GM19351 (cell line): ENCODE measurements at regions not wholly inside any gene's neighbourhood (a gene's known extent, or its start where the extent isn't known, plus 50 kb on each side); places are given as distances from the start of the nearest gene placed in this dataset.

Experiments
- ATAC-seq: cut with Tn5 transposase; IDR thresholded peaks from one replicate; pipeline ENCODE4 v1.9.1; 2021; ENCODE audit warnings: mild to moderate bottlenecking, moderate library complexity; ENCODE audit not compliant: unreplicated experiment

GRCh38 chr15:94057305-94057704, 174.1 kb upstream of the MCTP2 start:
- no peak for ATAC-seq

- ATAC-seq, result no peak
These were observed 175.0 kb upstream of the MCTP2 start for GRCh38 chr15:94056314-94056713.

GRCh38 chr15:94053626-94054025, 177.7 kb upstream of the MCTP2 start:
- ATAC-seq, result no peak

- no peak for ATAC-seq
These were observed 178.7 kb upstream of the MCTP2 start for GRCh38 chr15:94052711-94053110.

GRCh38 chr15:94047566-94047965, 183.8 kb upstream of the MCTP2 start:
- ATAC-seq, result no peak

GRCh38 chr15:94042180-94042928, 189.0 kb upstream of the MCTP2 start:
- no peak for ATAC-seq

- ATAC-seq, result no peak
These were observed 189.6 kb upstream of the MCTP2 start for GRCh38 chr15:94041746-94042145.

- ATAC-seq, result no peak
These were observed 190.7 kb upstream of the MCTP2 start for GRCh38 chr15:94040541-94041248.

- no peak for ATAC-seq
These were observed 195.2 kb upstream of the MCTP2 start for GRCh38 chr15:94036156-94036555.

GRCh38 chr15:94033683-94034020, 197.7 kb upstream of the MCTP2 start:
- ATAC-seq, result no peak

- ATAC-seq, result no peak
These were observed 198.2 kb upstream of the MCTP2 start for GRCh38 chr15:94033014-94033682.

- ATAC-seq, result no peak
These were observed 198.8 kb upstream of the MCTP2 start for GRCh38 chr15:94032571-94032970.

- no peak for ATAC-seq
These were observed 200.3 kb upstream of the MCTP2 start for GRCh38 chr15:94031072-94031471.

GRCh38 chr15:94029495-94029894, 201.9 kb upstream of the MCTP2 start:
- ATAC-seq, result no peak

- no peak for ATAC-seq
These were observed 202.6 kb upstream of the MCTP2 start for GRCh38 chr15:94028809-94029208.

- ATAC-seq, result no peak
These were observed 203.2 kb upstream of the MCTP2 start for GRCh38 chr15:94028121-94028520.

- ATAC-seq, result no peak
These were observed 203.8 kb upstream of the MCTP2 start for GRCh38 chr15:94027581-94027980.

GRCh38 chr15:94026458-94027304, 204.7 kb upstream of the MCTP2 start:
- no peak for ATAC-seq

GRCh38 chr15:94023531-94023930, 207.8 kb upstream of the MCTP2 start:
- ATAC-seq, result no peak

- ATAC-seq, result no peak
These were observed 209.6 kb upstream of the MCTP2 start for GRCh38 chr15:94021621-94022320.

GRCh38 chr15:94019062-94019461, 212.3 kb upstream of the MCTP2 start:
- ATAC-seq, result no peak
